H1 (cell line): ENCODE measurements at regions not wholly inside any gene's neighbourhood (a gene's known extent, or its start where the extent isn't known, plus 50 kb on each side); places are given as distances from the start of the nearest gene placed in this dataset.

Experiments used
- EP300 ChIP-seq, 2 experiments: IDR thresholded peaks; 1 replicate in 1 of 2; 2 replicates in 1 of 2; pipeline ENCODE4 v1.6.1; 2011 to 2012; ENCODE audit warnings: low read depth in 2 of 2, low read length in 2 of 2, mild to moderate bottlenecking in 2 of 2, borderline replicate concordance in 1 of 2, inconsistent platforms in 1 of 2, moderate library complexity in 1 of 2
- TAF1 ChIP-seq: IDR thresholded peaks from 2 replicates; pipeline ENCODE4 v1.6.1; 2011; ENCODE audit warnings: mild to moderate bottlenecking, low read depth, low read length

- no peak for TF ChIP-seq EP300 (IDR thresholded peaks at IDR 0.05; ENCODE audit: borderline replicate concordance in 1 of 2, low read depth in 2 of 2, low read length in 2 of 2)
- TF ChIP-seq TAF1: no peak
Observed at GRCh38 chr1:106111044-106111443, 945.4 kb upstream of the PRMT6 start (continued).
